Ovary (tissue), 3 donors: ENCODE measurements at regions not wholly inside any gene's neighbourhood (a gene's known extent, or its start where the extent isn't known, plus 50 kb on each side); places are given as distances from the start of the nearest gene placed in this dataset.

Experiments
- CTCF ChIP-seq, 3 donors: fragments of 450-650 bp in 2 of 3; fragments of 200-600 bp in 1 of 3; IDR thresholded peaks; one replicate each; pipeline versions ENCODE4 v1.5.1 to v1.8.0; 2016 to 2022; ENCODE audit warnings: antibody characterized with exemption in 3 of 3, mild to moderate bottlenecking in 1 of 3
- POLR2A ChIP-seq: fragments of 450-650 bp; IDR thresholded peaks from one replicate; pipeline ENCODE4 v1.6.1; 2017; ENCODE audit warnings: antibody characterized with exemption, mild to moderate bottlenecking, moderate library complexity
- donor health status: DM: no; HTN: no; CAD: no.

GRCh38 chr15:96274087-96274440 is 56.4 kb upstream of the NR2F2 start:
- no peak for TF ChIP-seq POLR2A
- no peak for TF ChIP-seq CTCF (IDR thresholded peaks at IDR 0.05)
